ENCODE measurements at regions not wholly inside any gene's neighbourhood (a gene's known extent, or its start where the extent isn't known, plus 50 kb on each side); places are given as distances from the start of the nearest gene placed in this dataset.

DNA sequence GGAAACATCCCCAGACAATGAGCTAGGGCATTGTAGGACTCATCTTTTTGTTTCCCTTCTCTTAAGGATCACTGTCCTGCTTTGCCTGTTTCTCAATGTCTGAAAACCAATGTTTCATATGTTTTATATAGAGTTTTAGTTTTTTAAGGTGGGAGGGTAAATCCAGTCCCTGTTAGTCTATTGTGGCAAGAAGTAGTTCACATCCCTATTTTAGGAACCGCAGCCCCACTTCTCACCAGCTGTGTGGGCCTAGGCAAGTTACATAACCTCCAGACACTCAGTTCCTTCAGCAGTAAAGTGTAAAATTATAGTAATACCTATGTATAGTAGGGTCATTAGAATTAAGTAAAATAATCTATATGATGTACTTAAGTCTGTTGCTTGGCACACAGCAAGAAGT is 105.8 kb upstream of the WLS start:
- no peak overlapping the region for H3K4ac ChIP-seq (replicated peaks; ENCODE audit: insufficient read length, low read depth, low read length)
- H3K4me2 ChIP-seq (ENCODE audit: insufficient read depth in 1 of 2, low read depth in 2 of 2, low read length in 2 of 2): no peak overlapping the region
- H2BK20ac ChIP-seq (ENCODE audit: low read length): no peak overlapping the region
- no peak overlapping the region for H3K23ac ChIP-seq (ENCODE audit: insufficient read length)
- H3K18ac ChIP-seq (ENCODE audit: extremely low read depth, low read length): no peak overlapping the region
- no peak overlapping the region for H3K27ac ChIP-seq (ENCODE audit: low read depth, low read length)
- no peak overlapping the region for H3K14ac ChIP-seq (ENCODE audit: insufficient read length)
- H3K9ac ChIP-seq (replicated peaks in 1 of 4; ENCODE audit: extremely low read depth in 1 of 4, low read depth in 3 of 4, low read length in 3 of 4): no peak overlapping the region
- no peaks in the 10 kb centered on the region for H3K79me1 ChIP-seq (ENCODE audit: low read depth, low read length)
- no peaks in the 10 kb centered on the region for H3K9me3 ChIP-seq (ENCODE audit: insufficient read depth in 2 of 2, low read depth in 1 of 2, low read length in 1 of 2)
- no peaks in the 10 kb centered on the region for H3K79me2 ChIP-seq (ENCODE audit: control insufficient read depth in 1 of 2, insufficient read depth in 2 of 2, low read length in 2 of 2)
- H3K23me2 ChIP-seq (ENCODE audit: low read depth, low read length): no peaks in the 10 kb centered on the region
- no peak overlapping the region for H2BK120ac ChIP-seq (replicated peaks; ENCODE audit: low read depth, low read length)
- ChIA-PET POLR2A (ENCODE audit: partially characterized antibody) (no interaction called here), CTCF (ENCODE audit: partially characterized antibody) (interaction anchor here (0.6 to 4.2 kb wide), 6 partner anchors 9 to 363 kb away, joined by 3 to 23 read pairs (median 4); no protein-coding TSS in a partner anchor)
- H3K56ac ChIP-seq (replicated peaks; ENCODE audit: insufficient read length, low read depth, low read length): no peak overlapping the region
- TF ChIP-seq RBBP5 (IDR thresholded peaks at IDR 0.05; ENCODE audit: borderline replicate concordance, low read depth, low read length): no peak
- DNase-seq (ENCODE audit: low read depth in 1 of 2, low spot score in 2 of 2) (no peak), FAIRE-seq (no peak)
- no peak overlapping the region for H3K4me3 ChIP-seq (ENCODE audit: extremely low read depth in 1 of 4, insufficient read depth in 2 of 4, low read depth in 3 of 4, low read length in 4 of 4)
- no peak overlapping the region for H4K91ac ChIP-seq (replicated peaks; ENCODE audit: insufficient read length, low read length)
- no peaks in the 10 kb centered on the region for H3K4me1 ChIP-seq (replicated peaks in 1 of 4; ENCODE audit: control insufficient read depth in 3 of 4, insufficient read depth in 4 of 4, low read length in 3 of 4)
- H2AK5ac ChIP-seq (ENCODE audit: low read depth, low read length): no peak overlapping the region
- H2AFZ ChIP-seq (ENCODE audit: low read length): no peak overlapping the region
- H4K8ac ChIP-seq (ENCODE audit: extremely low read depth, insufficient read depth, low read length): no peak overlapping the region
- H3K27me3 ChIP-seq (replicated peaks in 1 of 4; ENCODE audit: control insufficient read depth in 3 of 4, extremely low read depth in 1 of 4, insufficient read depth in 3 of 4, low read length in 3 of 4): no peaks in the 10 kb centered on the region
- no peaks in the 10 kb centered on the region for H4K20me1 ChIP-seq (replicated peaks in 1 of 2; ENCODE audit: control insufficient read depth in 1 of 2, insufficient read depth in 2 of 2, low read length in 2 of 2)
- 88% methylated on average over 1 of the region's 1 CpG; no CpG with 5 or more reads in 1 of the 2 experiments for WGBS, 2 experiments (ENCODE audit: extremely low coverage in 1 of 2, insufficient coverage in 1 of 2, insufficient read length in 1 of 2, insufficient replicate concordance in 2 of 2, low coverage in 1 of 2, low lambda C conversion rate in 2 of 2, missing lambda C conversion rate in 1 of 2)
- H2BK12ac ChIP-seq (ENCODE audit: low read depth, low read length): no peak overlapping the region
- H2BK5ac ChIP-seq (ENCODE audit: low read depth, low read length): no peak overlapping the region
- H3K36me3 ChIP-seq (ENCODE audit: control insufficient read depth in 2 of 4, insufficient read depth in 4 of 4, low read length in 3 of 4): no peaks in the 10 kb centered on the region
- H2BK15ac ChIP-seq (ENCODE audit: low read length): no peak overlapping the region
- no peak overlapping the region for H4K5ac ChIP-seq (ENCODE audit: insufficient read length, low read depth, low read length)
